ENCODE measurements at regions not wholly inside any gene's neighbourhood (a gene's known extent, or its start where the extent isn't known, plus 50 kb on each side); places are given as distances from the start of the nearest gene placed in this dataset.

- TF ChIP-seq ZXDC (CRISPR knock-in tag; IDR thresholded peaks at IDR 0.05) (no peak), ZNF747 (CRISPR knock-in tag; IDR thresholded peaks at IDR 0.05; ENCODE audit: borderline replicate concordance) (no peak), DNMT3B (CRISPR knock-in tag; conservative IDR thresholded peaks at IDR 0.05) (0 out of 2 replicates have a peak, but pooled peaks have one; percentile 32), ZNF557 (CRISPR knock-in tag; IDR thresholded peaks at IDR 0.05) (no peak), NKX3-1 (CRISPR knock-in tag; IDR thresholded peaks at IDR 0.05) (no peak), ZFP62 (CRISPR knock-in tag; IDR thresholded peaks at IDR 0.05) (no peak), ZFAT (CRISPR knock-in tag; conservative IDR thresholded peaks at IDR 0.05) (no peak), TEF (CRISPR knock-in tag; IDR thresholded peaks at IDR 0.05) (0 out of 2 replicates have a peak, but pooled peaks have one; percentile 27), ELF3 (CRISPR knock-in tag; IDR thresholded peaks at IDR 0.05) (peak; percentile 39; the same call in 1 of the 2 replicates), JUN (CRISPR knock-in tag; IDR thresholded peaks at IDR 0.05) (no peak), CC2D1A (CRISPR knock-in tag; IDR thresholded peaks at IDR 0.05) (no peak), ZBTB2 (CRISPR knock-in tag; IDR thresholded peaks at IDR 0.05; ENCODE audit: low read depth) (no peak), ZBTB38 (CRISPR knock-in tag; IDR thresholded peaks at IDR 0.05) (0 out of 2 replicates have a peak, but pooled peaks have one; percentile 21), SETDB1 (CRISPR knock-in tag; IDR thresholded peaks at IDR 0.05; ENCODE audit: borderline replicate concordance) (no peak), RBAK (CRISPR knock-in tag; IDR thresholded peaks at IDR 0.05) (no peak)
- TF ChIP-seq, protein P1, sequence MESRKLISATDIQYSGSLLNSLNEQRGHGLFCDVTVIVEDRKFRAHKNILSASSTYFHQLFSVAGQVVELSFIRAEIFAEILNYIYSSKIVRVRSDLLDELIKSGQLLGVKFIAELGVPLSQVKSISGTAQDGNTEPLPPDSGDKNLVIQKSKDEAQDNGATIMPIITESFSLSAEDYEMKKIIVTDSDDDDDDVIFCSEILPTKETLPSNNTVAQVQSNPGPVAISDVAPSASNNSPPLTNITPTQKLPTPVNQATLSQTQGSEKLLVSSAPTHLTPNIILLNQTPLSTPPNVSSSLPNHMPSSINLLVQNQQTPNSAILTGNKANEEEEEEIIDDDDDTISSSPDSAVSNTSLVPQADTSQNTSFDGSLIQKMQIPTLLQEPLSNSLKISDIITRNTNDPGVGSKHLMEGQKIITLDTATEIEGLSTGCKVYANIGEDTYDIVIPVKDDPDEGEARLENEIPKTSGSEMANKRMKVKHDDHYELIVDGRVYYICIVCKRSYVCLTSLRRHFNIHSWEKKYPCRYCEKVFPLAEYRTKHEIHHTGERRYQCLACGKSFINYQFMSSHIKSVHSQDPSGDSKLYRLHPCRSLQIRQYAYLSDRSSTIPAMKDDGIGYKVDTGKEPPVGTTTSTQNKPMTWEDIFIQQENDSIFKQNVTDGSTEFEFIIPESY (CRISPR knock-in tag; IDR thresholded peaks at IDR 0.05) = peak; percentile 100
- TF ChIP-seq, protein P2, sequence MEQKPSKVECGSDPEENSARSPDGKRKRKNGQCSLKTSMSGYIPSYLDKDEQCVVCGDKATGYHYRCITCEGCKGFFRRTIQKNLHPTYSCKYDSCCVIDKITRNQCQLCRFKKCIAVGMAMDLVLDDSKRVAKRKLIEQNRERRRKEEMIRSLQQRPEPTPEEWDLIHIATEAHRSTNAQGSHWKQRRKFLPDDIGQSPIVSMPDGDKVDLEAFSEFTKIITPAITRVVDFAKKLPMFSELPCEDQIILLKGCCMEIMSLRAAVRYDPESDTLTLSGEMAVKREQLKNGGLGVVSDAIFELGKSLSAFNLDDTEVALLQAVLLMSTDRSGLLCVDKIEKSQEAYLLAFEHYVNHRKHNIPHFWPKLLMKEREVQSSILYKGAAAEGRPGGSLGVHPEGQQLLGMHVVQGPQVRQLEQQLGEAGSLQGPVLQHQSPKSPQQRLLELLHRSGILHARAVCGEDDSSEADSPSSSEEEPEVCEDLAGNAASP (CRISPR knock-in tag; IDR thresholded peaks at IDR 0.05; ENCODE audit: borderline replicate concordance) = no peak
These were observed 228.2 kb upstream of the USP24 start (continued) for GRCh38 chr1:55443175-55443915.
